Breast epithelium (tissue), 3 donors: ENCODE measurements at regions not wholly inside any gene's neighbourhood (a gene's known extent, or its start where the extent isn't known, plus 50 kb on each side); places are given as distances from the start of the nearest gene placed in this dataset.

Source experiments
- CTCF ChIP-seq, 3 donors: fragments of 450-650 bp; IDR thresholded peaks; one replicate each; pipeline ENCODE4 v1.5.1; 2016 to 2017; ENCODE audit warnings: antibody characterized with exemption in 3 of 3, mild to moderate bottlenecking in 3 of 3, moderate library complexity in 3 of 3
- POLR2A ChIP-seq: fragments of 450-650 bp; IDR thresholded peaks from one replicate; pipeline ENCODE4 v1.6.1; 2016; ENCODE audit warnings: antibody characterized with exemption, mild to moderate bottlenecking, moderate library complexity
- POLR2AphosphoS5 ChIP-seq, 3 donors: sonication (generic); formaldehyde crosslinking; IDR thresholded peaks; one replicate each; pipeline ENCODE4 v1.6.1; 2017; ENCODE audit warnings: antibody characterized with exemption in 3 of 3

GRCh38 chr22:48586799-48587185, 1240.9 kb downstream of the BRD1 start:
- TF ChIP-seq CTCF (IDR thresholded peaks at IDR 0.05) (no peak), POLR2A (no peak), POLR2AphosphoS5 (IDR thresholded peaks at IDR 0.05) (no peak)
